HG02798 (cell line): ENCODE measurements at regions not wholly inside any gene's neighbourhood (a gene's known extent, or its start where the extent isn't known, plus 50 kb on each side); places are given as distances from the start of the nearest gene placed in this dataset.
"Not testable (repeated sequence)": the region's sequence is repeated elsewhere in the genome, so short reads cannot be mapped to it uniquely, and the experiment has no call there.

Source experiments
- ATAC-seq: cut with Tn5 transposase; IDR thresholded peaks from one replicate; pipeline ENCODE4 v1.9.1; 2021; ENCODE audit warnings: mild to moderate bottlenecking; ENCODE audit not compliant: unreplicated experiment, poor library complexity

- ATAC-seq = no peak
Measured at GRCh38 chr14:85332401-85332800, 197.5 kb upstream of the FLRT2 start.

GRCh38 chr14:85333313-85333712 is 196.6 kb upstream of the FLRT2 start:
- ATAC-seq = no peak

- ATAC-seq = no peak
Measured at GRCh38 chr14:85333841-85334240, 196.1 kb upstream of the FLRT2 start.

DNA sequence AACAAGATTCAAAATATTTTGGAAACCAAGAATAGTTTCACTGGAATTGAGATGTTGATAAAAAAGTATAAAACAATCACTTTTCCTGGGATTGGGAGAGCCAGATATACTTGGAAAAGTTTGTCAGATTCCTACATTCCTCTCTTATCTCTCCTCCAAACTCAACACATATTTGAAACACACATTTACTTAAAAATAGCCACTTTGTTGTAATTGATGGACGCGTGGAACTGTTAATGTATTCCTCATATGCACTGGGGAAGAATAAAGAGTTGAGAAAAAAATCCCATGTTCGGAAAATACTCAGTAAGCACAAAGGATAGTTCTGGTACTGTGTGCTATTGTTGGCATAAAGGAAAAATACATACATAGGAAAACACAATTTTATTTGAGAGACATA is 195.6 kb upstream of the FLRT2 start:
- no peak for ATAC-seq

DNA sequence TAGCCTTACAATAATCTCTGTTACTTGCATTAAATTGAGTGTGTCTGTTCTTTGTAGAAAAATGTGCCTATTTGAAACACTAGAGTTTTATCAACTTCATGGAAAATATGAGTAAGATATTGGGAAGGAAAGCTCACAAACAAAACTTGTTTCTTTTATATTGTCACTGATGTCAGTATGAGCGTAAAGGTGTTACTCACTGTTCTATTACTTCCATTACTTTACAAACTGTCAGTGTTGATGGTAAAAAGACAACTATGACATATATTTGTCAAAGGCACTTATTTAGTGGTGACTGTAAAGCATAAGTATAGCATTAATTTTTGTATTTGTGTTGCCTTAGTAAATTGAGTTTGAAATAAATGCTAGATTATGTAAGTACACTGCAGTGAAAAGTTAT is 193.7 kb upstream of the FLRT2 start:
- ATAC-seq = no peak

DNA sequence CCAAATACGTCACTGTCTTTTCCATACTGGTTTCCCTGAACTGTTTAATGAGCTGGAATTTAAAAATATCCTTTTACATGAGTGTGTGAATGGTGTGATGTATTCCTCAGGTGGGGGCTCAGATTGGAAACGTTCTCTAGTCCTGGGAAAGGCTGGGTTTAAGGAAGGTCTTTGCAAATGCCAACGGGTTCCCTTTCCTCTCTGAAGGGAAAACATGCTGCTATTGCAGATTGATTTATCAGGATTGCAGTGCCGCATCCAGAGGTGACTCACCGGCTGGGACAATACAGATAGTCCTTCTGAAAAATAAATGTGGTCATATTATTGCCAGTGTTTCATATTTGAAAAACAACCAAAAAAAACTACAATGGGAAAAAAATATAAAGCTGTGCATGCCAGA is 193.1 kb upstream of the FLRT2 start:
- no peak for ATAC-seq

GRCh38 chr14:85338895-85339294 is 191.0 kb upstream of the FLRT2 start:
- ATAC-seq = no peak

- no peak for ATAC-seq
Measured at GRCh38 chr14:85342858-85343607, 186.9 kb upstream of the FLRT2 start.

- no peak for ATAC-seq
Measured at GRCh38 chr14:85344171-85344570, 185.8 kb upstream of the FLRT2 start.

DNA sequence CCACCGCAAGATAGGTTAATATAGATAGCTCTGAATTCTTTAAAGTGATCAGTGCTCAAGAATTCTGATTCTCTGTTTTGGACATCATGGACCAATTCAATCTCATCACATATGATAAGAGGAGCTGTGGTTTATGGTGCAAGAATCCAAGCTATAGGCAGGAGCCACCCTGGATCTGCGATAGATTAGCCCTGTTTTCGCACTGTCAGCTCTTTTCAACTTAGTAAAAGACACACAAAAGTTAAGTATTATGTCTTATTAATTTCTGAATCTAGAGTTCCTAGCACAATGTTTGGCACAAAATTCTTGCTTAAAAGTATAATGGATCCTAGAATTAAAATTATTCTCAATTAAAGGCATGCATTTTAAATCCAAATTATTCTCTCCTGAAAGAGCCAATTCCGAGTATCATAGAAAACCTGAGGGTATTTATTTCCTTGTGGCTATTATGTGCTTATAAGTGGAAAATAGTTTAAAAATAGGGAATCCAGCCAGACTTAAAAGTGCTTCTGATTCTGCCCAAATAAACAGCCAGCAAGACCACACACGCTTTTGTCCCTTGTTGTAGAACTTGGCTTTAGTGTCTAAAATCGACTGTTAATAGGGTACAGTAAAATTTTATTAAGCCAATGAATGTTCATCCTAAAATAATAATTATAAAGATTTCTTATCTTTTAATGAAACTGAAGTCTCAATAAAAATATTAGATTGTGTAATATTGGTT is 184.9 kb upstream of the FLRT2 start:
- ATAC-seq = no peak

DNA sequence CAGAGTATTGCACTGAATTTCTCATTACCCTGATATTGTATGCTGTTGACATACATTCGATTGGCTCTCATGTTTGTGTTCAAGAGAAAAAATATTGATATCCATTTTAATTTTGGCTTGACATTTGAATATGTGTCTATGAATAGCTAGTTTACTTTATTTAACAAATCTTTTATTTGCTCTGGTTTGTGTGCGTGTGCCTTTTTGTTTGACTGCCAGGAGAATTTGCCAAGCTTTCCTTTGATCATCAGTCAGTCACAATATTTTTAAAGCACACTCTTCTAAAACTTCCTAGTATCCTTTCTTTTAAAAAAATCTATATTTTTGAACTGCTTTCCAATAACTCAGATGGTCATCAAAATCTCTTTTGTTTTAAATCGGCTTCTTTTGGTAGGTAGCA is 179.3 kb upstream of the FLRT2 start:
- ATAC-seq = no peak

DNA sequence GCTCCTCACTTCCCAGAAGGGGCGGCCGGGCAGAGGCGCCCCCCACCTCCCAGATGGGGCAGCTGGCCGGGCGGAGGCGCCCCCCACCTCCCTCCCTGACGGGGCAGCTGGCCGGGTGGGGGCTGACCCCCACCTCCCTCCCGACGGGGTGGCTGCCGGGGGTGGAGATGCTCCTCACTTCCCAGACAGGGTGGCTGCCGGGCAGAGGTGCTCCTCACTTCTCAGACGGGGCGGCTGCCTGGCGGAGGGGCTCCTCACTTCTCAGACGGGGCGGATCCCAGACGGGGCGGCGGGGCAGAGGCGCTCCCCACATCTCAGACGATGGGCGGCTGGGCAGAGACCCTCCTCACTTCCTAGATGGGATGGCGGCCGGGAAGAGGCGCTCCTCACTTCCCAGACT is 177.4 kb upstream of the FLRT2 start:
- ATAC-seq = not testable (repeated sequence)

DNA sequence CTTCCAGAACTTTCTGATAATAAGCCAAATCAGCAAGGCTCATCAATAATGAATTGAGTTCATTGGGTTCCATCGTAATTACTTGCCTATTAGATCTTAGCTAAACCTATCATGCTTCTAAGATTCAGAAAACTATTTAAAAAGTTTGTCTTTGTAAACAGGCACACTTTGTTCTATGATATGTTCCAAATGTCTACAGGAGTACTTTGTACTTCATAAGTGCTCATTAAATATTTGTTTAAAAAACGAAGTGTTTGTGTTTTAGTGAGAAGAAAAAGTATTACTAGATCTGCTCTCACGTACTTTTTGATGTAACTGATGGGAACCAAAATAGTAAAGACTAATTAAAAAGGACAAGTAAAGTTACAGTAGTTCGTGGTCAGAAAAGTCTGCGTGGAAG is 172.8 kb upstream of the FLRT2 start:
- ATAC-seq = no peak

GRCh38 chr14:85358136-85358785 is 171.7 kb upstream of the FLRT2 start:
- ATAC-seq = no peak

- no peak for ATAC-seq
Measured at GRCh38 chr14:85359505-85359904, 170.4 kb upstream of the FLRT2 start.

- ATAC-seq = no peak
Measured at GRCh38 chr14:85363358-85363757, 166.6 kb upstream of the FLRT2 start.

- ATAC-seq = no peak
Measured at GRCh38 chr14:85366226-85366625, 163.7 kb upstream of the FLRT2 start.

DNA sequence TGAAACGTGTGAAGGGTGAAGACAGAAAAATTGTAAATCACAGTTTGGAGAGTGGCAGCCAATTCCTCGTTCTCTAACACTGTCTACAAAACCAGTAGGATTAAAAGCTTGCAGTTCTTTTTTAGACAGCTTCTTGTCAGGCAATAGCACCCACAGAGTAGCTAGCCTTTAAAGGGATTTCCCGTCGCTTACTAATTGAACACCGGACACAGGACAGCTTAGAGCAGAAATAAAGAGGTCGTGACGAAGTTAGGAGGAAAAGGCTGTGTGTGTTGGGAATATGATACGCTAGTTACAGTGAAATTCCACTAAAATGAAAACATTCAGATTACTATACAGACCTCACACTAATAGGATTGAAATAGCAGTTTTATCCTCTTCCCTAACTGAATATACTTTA is 149.1 kb upstream of the FLRT2 start:
- ATAC-seq = no peak

DNA sequence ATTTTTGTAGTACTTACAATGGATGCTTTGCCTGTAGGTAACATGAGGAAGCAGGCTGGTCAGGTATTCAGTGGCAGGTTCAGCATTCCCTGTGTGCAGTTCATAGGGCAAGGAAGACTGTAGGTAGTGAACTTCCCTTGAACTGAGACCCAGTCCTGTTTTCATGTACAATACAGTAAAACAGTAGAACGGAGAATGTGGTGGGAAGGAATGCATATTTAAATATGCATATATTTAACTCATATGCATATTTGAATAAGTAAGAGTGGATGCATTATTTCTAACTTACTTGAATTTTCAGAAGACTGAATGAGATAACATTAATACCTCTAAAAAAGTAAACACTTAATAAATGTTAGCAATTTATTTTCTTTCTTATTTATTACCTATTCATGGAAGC is 147.6 kb upstream of the FLRT2 start:
- ATAC-seq = no peak

- no peak for ATAC-seq
Measured at GRCh38 chr14:85387181-85387580, 142.8 kb upstream of the FLRT2 start.

GRCh38 chr14:85390236-85390635 is 139.7 kb upstream of the FLRT2 start:
- ATAC-seq = no peak
